ENCODE measurements at regions not wholly inside any gene's neighbourhood (a gene's known extent, or its start where the extent isn't known, plus 50 kb on each side); places are given as distances from the start of the nearest gene placed in this dataset.

DNA sequence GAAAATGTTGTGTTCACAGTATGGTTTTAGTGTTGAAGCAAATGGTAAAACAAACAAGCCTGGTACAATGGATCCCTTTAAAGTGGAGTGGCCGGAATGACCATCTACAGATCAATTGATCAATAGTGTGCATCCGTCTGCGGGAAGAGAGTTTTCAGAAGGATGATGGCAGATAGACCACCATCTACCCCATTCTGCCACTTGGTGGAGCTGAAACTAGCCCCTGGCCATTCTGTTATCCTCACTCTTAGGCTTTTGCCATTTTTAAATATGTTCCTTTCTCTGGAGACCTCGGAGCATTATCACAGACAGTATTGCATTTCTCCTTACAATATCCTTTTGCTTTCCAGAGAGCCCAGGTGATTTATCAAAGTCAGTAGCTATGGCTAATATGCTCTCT lies 258.9 kb upstream of the CFAP20DC start:
- Histone ChIP-seq H3K4me1 (ENCODE audit: control insufficient read depth, insufficient read depth, low read length) (no peaks in the 10 kb centered on the region), H4K20me1 (ENCODE audit: control insufficient read depth, insufficient read depth) (no peaks in the 10 kb centered on the region), H3K9ac (ENCODE audit: control insufficient read depth, insufficient read depth, low read length) (no peak overlapping the region), H3K36me3 (ENCODE audit: control insufficient read depth in 2 of 2, insufficient read depth in 2 of 2, low read length in 1 of 2) (no peaks in the 10 kb centered on the region), H2AFZ (ENCODE audit: control insufficient read depth, low read depth, low read length) (no peak overlapping the region), H3K4me3 (no peak overlapping the region), H3K9me3 (replicated peaks; ENCODE audit: control insufficient read depth, insufficient read depth, low read length) (no peaks in the 10 kb centered on the region), H3K27ac (ENCODE audit: control insufficient read depth, insufficient read depth) (no peak overlapping the region), H3K79me2 (ENCODE audit: control insufficient read depth, insufficient read depth, low read length) (no peaks in the 10 kb centered on the region), H3K27me3 (replicated peaks in 1 of 2; ENCODE audit: control insufficient read depth in 2 of 2, insufficient read depth in 2 of 2, low read length in 1 of 2) (no peaks in the 10 kb centered on the region), H3K4me2 (ENCODE audit: control insufficient read depth, insufficient read depth) (no peak overlapping the region)
- POLR2A ChIA-PET = interaction anchor here (0.6 kb wide), 1 partner anchor 134 kb away, joined by 3 read pairs; no protein-coding TSS in a partner anchor
- CTCF ChIA-PET = interaction anchor here (0.6 to 1.1 kb wide), 6 partner anchors 47 to 266 kb away, joined by 3 to 5 read pairs (median 3); no protein-coding TSS in a partner anchor
- FAIRE-seq (no peak), ATAC-seq (no peak), DNase-seq (ENCODE audit: low read depth, low spot score) (no peak)
- TF ChIP-seq RAD21 (IDR thresholded peaks at IDR 0.05; ENCODE audit: insufficient read depth, low read depth, low read length) (peak; percentile 32), PML (IDR thresholded peaks at IDR 0.05; ENCODE audit: low read length) (no peak), BCL11A (IDR thresholded peaks at IDR 0.05; ENCODE audit: low read depth, low read length) (no peak)
- TF ChIP-seq, protein P1, sequence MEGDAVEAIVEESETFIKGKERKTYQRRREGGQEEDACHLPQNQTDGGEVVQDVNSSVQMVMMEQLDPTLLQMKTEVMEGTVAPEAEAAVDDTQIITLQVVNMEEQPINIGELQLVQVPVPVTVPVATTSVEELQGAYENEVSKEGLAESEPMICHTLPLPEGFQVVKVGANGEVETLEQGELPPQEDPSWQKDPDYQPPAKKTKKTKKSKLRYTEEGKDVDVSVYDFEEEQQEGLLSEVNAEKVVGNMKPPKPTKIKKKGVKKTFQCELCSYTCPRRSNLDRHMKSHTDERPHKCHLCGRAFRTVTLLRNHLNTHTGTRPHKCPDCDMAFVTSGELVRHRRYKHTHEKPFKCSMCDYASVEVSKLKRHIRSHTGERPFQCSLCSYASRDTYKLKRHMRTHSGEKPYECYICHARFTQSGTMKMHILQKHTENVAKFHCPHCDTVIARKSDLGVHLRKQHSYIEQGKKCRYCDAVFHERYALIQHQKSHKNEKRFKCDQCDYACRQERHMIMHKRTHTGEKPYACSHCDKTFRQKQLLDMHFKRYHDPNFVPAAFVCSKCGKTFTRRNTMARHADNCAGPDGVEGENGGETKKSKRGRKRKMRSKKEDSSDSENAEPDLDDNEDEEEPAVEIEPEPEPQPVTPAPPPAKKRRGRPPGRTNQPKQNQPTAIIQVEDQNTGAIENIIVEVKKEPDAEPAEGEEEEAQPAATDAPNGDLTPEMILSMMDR (IDR thresholded peaks at IDR 0.05 in 2 of 3, conservative IDR thresholded peaks at IDR 0.05 in 1 of 3; ENCODE audit: control insufficient read depth in 2 of 3, extremely low read depth in 1 of 3, insufficient read depth in 1 of 3, low read depth in 3 of 3, low read length in 3 of 3) = 0 out of 6 replicates have a peak, but pooled peaks of 1 of the 3 experiments have one; percentile 3
- RAD21 ChIA-PET (ENCODE audit: unreplicated experiment) = interaction anchor here (1.2 kb wide), 1 partner anchor 74 kb away, joined by 7 read pairs; no protein-coding TSS in a partner anchor
- SMC1A ChIA-PET (ENCODE audit: uncharacterized antibody, unreplicated experiment) = interaction anchor here (0.7 to 2.8 kb wide), 6 partner anchors 62 to 577 kb away, joined by 3 to 9 read pairs (median 4); no protein-coding TSS in a partner anchor
- in situ Hi-C loops (cut with MboI) = no loop called here
- BruUV-seq (replicated peaks) = no TSS peak
- intact Hi-C loops (cut with micrococcal nuclease; ENCODE audit: unreplicated experiment) = no loop called here
- 61% methylated on average over 4 of the region's 4 CpGs for WGBS (ENCODE audit: insufficient coverage, insufficient replicate concordance, low lambda C conversion rate, missing lambda C conversion rate)

DNA sequence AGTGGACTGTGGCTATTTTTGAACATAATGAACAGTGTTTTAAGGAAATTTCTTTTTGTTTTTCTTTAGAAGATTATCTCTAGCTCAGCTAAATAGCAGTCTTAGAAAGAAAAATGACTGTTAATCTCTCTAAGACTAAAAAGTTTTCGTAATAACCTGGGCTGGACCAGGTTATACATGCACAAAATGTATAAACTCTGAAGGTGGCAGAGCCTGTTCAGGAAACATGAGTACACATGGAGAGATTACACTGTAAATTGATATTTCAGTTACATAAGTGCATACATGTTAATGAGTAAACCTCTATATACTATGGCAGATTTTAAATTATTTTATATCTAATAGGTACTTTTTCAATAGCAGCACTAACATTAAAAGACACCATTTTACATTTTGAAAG lies 258.2 kb upstream of the CFAP20DC start:
- Histone ChIP-seq H3K4me3 (no peak overlapping the region), H3K4me2 (ENCODE audit: control insufficient read depth, insufficient read depth) (no peak overlapping the region), H3K36me3 (ENCODE audit: control insufficient read depth in 2 of 2, insufficient read depth in 2 of 2, low read length in 1 of 2) (no peaks in the 10 kb centered on the region), H3K27ac (ENCODE audit: control insufficient read depth, insufficient read depth) (no peak overlapping the region), H3K27me3 (replicated peaks in 1 of 2; ENCODE audit: control insufficient read depth in 2 of 2, insufficient read depth in 2 of 2, low read length in 1 of 2) (no peaks in the 10 kb centered on the region), H3K4me1 (ENCODE audit: control insufficient read depth, insufficient read depth, low read length) (no peaks in the 10 kb centered on the region), H4K20me1 (ENCODE audit: control insufficient read depth, insufficient read depth) (no peaks in the 10 kb centered on the region), H3K9me3 (replicated peaks; ENCODE audit: control insufficient read depth, insufficient read depth, low read length) (no peaks in the 10 kb centered on the region), H3K79me2 (ENCODE audit: control insufficient read depth, insufficient read depth, low read length) (no peaks in the 10 kb centered on the region), H2AFZ (ENCODE audit: control insufficient read depth, low read depth, low read length) (no peak overlapping the region), H3K9ac (ENCODE audit: control insufficient read depth, insufficient read depth, low read length) (no peak overlapping the region)
- intact Hi-C loops (cut with micrococcal nuclease; ENCODE audit: unreplicated experiment) = no loop called here
- ChIA-PET RAD21 (ENCODE audit: unreplicated experiment) (interaction anchor here (0.6 to 1.2 kb wide), 2 partner anchors 73 to 140 kb away, joined by 3 to 7 read pairs; no protein-coding TSS in a partner anchor), POLR2A (no interaction called here), SMC1A (ENCODE audit: uncharacterized antibody, unreplicated experiment) (interaction anchor here (1.3 to 2.8 kb wide), 3 partner anchors 61 to 97 kb away, joined by 4 to 9 read pairs (median 6); no protein-coding TSS in a partner anchor), CTCF (interaction anchor here (0.9 to 1.7 kb wide), 6 partner anchors 48 to 550 kb away, joined by 3 to 4 read pairs (median 3); no protein-coding TSS in a partner anchor)
- ATAC-seq (no peak), FAIRE-seq (no peak), DNase-seq (ENCODE audit: low read depth, low spot score) (no peak)
- WGBS (ENCODE audit: insufficient coverage, insufficient replicate concordance, low lambda C conversion rate, missing lambda C conversion rate) = 0% methylated on average over 1 of the region's 1 CpG
- in situ Hi-C loops (cut with MboI) = no loop called here
- TF ChIP-seq SMC3 (IDR thresholded peaks at IDR 0.05; ENCODE audit: borderline replicate concordance, low read length) (no peak), SREBF1 (IDR thresholded peaks at IDR 0.05; ENCODE audit: low read length) (no peak), STAT3 (IDR thresholded peaks at IDR 0.05; ENCODE audit: low read depth, low read length) (no peak), BMI1 (IDR thresholded peaks at IDR 0.05; ENCODE audit: borderline replicate concordance) (no peak), BCL11A (IDR thresholded peaks at IDR 0.05; ENCODE audit: low read depth, low read length) (no peak), IRF4 (IDR thresholded peaks at IDR 0.05; ENCODE audit: low read depth, low read length) (no peak)
- TF ChIP-seq, protein P2, sequence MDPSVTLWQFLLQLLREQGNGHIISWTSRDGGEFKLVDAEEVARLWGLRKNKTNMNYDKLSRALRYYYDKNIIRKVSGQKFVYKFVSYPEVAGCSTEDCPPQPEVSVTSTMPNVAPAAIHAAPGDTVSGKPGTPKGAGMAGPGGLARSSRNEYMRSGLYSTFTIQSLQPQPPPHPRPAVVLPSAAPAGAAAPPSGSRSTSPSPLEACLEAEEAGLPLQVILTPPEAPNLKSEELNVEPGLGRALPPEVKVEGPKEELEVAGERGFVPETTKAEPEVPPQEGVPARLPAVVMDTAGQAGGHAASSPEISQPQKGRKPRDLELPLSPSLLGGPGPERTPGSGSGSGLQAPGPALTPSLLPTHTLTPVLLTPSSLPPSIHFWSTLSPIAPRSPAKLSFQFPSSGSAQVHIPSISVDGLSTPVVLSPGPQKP (IDR thresholded peaks at IDR 0.05; ENCODE audit: low read depth, low read length) = no peak
- BruUV-seq (replicated peaks) = no TSS peak
